GM12873 (cell line): ENCODE measurements at regions not wholly inside any gene's neighbourhood (a gene's known extent, or its start where the extent isn't known, plus 50 kb on each side); places are given as distances from the start of the nearest gene placed in this dataset.

Experiments used
- TF ChIP-seq, protein P1 (sequence below): IDR thresholded peaks from 2 replicates; pipeline ENCODE4 v1.5.1; 2012; ENCODE audit warnings: low read depth, mild to moderate bottlenecking, moderate library complexity, low read length, control low read depth; ENCODE audit not compliant: insufficient read depth; ENCODE audit errors: missing control alignments

DNA sequence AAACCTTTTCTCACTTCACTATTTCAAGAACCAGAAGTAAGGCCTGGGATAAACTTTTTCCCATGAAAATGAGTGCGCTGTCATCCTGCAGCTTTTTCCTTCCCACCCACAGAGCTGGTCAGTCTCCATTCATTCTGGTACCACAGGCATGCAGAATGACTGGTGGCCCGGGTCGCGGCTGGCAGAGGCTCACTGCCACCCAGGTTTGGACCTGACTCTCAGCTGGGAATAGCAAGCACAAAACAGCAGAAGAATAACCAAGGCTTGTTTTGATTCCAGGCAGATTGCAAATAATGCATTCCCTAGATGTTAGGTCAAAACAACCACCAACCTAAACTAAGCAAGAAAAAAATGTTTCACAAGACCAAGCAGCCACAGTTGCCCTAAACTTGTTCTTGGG lies 190.5 kb upstream of the NRP1 start:
- TF ChIP-seq, protein P1, sequence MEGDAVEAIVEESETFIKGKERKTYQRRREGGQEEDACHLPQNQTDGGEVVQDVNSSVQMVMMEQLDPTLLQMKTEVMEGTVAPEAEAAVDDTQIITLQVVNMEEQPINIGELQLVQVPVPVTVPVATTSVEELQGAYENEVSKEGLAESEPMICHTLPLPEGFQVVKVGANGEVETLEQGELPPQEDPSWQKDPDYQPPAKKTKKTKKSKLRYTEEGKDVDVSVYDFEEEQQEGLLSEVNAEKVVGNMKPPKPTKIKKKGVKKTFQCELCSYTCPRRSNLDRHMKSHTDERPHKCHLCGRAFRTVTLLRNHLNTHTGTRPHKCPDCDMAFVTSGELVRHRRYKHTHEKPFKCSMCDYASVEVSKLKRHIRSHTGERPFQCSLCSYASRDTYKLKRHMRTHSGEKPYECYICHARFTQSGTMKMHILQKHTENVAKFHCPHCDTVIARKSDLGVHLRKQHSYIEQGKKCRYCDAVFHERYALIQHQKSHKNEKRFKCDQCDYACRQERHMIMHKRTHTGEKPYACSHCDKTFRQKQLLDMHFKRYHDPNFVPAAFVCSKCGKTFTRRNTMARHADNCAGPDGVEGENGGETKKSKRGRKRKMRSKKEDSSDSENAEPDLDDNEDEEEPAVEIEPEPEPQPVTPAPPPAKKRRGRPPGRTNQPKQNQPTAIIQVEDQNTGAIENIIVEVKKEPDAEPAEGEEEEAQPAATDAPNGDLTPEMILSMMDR, result no peak

DNA sequence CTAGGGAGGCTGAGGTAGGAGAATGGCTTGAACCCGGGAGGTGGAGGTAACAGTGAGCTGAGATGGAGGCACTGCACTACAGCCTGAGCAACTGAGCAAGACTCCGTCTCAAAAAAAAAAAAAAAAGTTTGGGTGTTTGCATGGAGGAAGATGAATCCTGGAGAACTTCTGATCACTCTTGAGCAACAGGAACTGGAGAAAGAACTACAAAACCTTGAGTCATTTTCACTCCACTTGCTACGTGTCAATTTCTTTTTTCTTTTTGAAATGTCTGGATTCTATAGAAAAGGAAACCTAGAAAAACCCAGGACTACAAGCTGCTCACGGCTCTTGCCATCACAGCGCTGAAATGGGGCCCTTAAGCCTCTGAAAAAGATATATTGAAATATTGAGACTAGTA lies 189.6 kb upstream of the NRP1 start:
- TF ChIP-seq, protein P1, result no peak

DNA sequence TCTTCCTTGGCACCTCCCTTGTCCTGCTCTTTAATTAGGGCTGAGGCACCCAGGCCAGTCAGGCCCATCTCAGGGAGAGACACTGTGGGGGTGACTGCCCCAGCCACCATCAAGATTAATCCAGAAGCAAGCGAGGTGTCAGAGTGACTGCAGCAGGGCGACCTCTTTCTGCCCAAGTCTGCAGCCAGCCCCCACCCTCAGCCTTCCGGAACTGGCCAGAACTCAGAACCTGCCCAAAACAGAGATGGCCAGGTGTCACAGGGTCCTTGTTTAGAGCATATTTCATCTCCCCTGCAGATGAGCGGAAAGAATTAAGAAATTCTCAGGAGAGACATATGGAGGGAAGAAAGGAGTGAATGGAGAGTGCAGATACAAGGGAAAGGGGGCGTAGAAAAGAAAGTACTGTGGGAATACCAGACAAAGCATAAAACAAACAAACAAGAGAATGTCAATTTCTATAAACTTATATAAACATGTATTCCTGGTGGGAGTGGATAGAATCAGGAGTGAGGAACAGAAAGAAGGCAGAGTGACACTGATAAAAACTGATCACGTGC lies 188.8 kb upstream of the NRP1 start:
- TF ChIP-seq, protein P1, result no peak

DNA sequence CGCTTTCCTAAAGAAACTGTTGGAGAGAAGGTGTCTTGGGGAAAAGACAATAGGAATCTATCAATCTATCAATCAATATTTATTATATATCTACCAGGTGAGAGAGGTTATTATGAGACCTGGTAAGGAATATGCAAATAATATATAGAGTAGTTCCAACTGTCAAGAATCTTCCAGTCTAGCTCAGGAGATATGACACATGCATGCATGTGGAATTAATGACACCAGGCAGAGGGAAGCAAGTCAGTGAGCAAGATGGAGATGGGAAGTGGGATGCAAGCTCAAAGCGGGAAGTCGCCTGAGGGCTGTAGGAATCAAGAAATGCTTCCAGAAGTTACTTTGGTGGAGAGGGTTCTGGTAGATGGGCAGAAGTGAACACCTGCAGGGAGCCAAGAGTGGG lies 187.4 kb upstream of the NRP1 start:
- TF ChIP-seq, protein P1, result no peak

DNA sequence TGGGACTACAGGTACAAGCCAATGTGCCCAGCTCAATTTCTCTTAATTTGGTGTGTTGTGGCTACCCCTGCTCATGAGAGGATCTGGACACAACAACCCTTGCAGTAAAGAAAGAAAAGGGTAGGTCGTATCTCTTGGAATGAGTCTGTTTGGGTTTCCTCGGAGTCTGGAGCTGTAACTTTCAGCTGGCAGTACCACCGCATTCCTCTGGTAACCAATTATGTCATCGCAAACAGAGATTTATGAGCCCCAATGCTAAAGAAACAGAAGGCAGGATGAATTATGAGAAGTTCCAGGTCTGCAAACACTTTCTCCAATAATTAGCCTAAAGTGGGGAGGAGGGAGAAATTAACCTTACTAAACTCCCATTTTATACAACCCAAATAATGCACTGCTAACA lies 186.6 kb upstream of the NRP1 start:
- TF ChIP-seq, protein P1, result no peak

DNA sequence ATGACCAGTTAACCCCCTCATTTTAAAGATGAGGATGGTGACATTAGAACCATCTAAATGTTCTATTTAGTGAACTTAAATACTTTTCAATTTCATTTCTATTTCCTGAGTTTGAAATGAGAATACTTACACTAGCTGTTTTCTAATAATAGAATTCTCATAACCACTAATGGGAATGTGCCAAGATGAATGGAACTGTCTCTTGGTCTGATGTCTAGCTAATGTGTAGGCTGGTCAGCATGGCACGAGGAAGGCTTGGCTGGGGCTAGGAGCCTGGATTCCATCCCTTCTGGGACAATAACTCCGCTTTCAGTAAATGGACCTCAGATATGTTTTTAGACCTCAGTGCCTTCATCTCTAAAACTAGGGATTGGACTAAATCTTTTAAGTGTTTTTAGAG lies 185.8 kb upstream of the NRP1 start:
- TF ChIP-seq, protein P1, result no peak

DNA sequence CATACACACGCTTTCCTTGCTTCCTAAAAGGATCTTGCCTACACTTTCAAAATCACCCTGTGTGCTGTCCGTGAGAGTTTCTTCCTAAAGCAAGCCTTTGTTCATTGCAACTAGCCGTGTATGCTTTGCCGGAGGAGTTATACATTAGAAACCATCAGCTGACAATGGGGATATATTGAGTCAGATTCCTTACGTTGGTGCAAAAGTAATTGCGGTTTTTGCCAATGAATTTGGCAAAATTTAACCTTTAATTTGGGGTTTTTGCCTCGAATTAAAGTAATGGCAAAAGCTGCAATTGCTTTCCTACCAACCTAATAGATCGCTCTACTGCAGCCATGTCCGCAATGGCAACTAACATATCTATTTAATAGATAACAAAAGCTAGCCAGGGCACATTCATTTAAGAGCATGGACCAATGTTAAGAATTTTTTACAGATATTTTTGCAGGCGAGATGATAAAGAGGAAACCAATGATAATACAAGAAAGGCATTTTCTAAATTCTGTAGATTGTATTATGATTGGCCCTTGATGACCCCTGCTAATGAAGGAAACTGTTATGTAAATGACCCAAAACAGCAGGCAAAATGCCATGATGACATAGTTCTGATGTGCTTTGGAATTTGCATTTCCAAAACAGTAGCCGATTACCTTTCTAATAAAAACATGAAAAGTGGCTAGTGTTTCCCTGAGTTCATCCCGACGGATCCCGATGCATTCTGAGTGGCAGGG lies 184.8 kb upstream of the NRP1 start:
- TF ChIP-seq, protein P1, result no peak
